ENCODE measurements at regions not wholly inside any gene's neighbourhood (a gene's known extent, or its start where the extent isn't known, plus 50 kb on each side); places are given as distances from the start of the nearest gene placed in this dataset.

GRCh38 chr13:21813110-21813509 lies 142.2 kb downstream of the FGF9 start:
- DNase-seq (ENCODE audit: low read depth) = no peak
- ChIA-PET POLR2A (no interaction called here), CTCF (no interaction called here)
- H3K36me3 ChIP-seq (ENCODE audit: control insufficient read depth, insufficient read depth, low read length) = no peaks in the 10 kb centered on the region
- H3K27me3 ChIP-seq (ENCODE audit: control insufficient read depth, insufficient read depth, low read length) = no peaks in the 10 kb centered on the region
- H3K4me3 ChIP-seq (ENCODE audit: low read depth, low read length) = no peak overlapping the region
- no peak for TF ChIP-seq CTCF (IDR thresholded peaks at IDR 0.05; ENCODE audit: insufficient read depth, low read depth, low read length)

GRCh38 chr13:21813844-21814243 lies 143.0 kb downstream of the FGF9 start:
- H3K27me3 ChIP-seq (ENCODE audit: control insufficient read depth, insufficient read depth, low read length) = no peaks in the 10 kb centered on the region
- TF ChIP-seq CTCF (IDR thresholded peaks at IDR 0.05; ENCODE audit: insufficient read depth, low read depth, low read length) = no peak
- POLR2A ChIA-PET = no interaction called here
- CTCF ChIA-PET = no interaction called here
- no peak overlapping the region for H3K4me3 ChIP-seq (ENCODE audit: low read depth, low read length)
- DNase-seq (ENCODE audit: low read depth) = no peak
- no peaks in the 10 kb centered on the region for H3K36me3 ChIP-seq (ENCODE audit: control insufficient read depth, insufficient read depth, low read length)

- ChIA-PET CTCF (no interaction called here), POLR2A (no interaction called here)
- DNase-seq (ENCODE audit: low read depth) = no peak
- Histone ChIP-seq H3K27me3 (ENCODE audit: control insufficient read depth, insufficient read depth, low read length) (no peaks in the 10 kb centered on the region), H3K4me3 (ENCODE audit: low read depth, low read length) (no peak overlapping the region), H3K36me3 (ENCODE audit: control insufficient read depth, insufficient read depth, low read length) (no peaks in the 10 kb centered on the region)
- no peak for TF ChIP-seq CTCF (IDR thresholded peaks at IDR 0.05; ENCODE audit: insufficient read depth, low read depth, low read length)
These were observed 143.7 kb downstream of the FGF9 start for GRCh38 chr13:21814604-21815003.

DNA sequence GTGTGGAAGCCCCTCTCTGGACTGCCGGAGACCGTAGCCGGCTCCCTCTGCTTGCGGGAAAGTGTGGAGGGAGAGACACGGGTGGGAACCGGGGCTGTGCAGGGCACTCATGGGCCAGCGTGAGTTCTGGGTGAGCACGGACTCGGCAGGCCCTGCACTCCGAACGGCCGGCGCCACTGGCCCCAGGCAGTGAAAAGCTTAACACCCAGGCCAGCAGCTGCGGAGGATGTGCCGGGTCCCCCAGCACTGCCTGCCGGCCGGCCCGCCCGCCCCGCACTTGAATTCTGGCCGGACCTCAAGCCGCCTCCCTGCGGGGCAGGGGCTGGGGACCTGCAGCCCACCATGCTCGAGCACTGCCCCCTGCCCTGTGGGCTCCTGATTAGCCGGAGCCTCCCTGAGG lies 147.0 kb downstream of the FGF9 start:
- H3K36me3 ChIP-seq (ENCODE audit: control insufficient read depth, insufficient read depth, low read length) = no peaks in the 10 kb centered on the region

GRCh38 chr13:21822029-21822428 lies 151.2 kb downstream of the FGF9 start:
- ChIA-PET CTCF (no interaction called here), POLR2A (no interaction called here)
- DNase-seq (ENCODE audit: low read depth) = no peak
- TF ChIP-seq CTCF (IDR thresholded peaks at IDR 0.05; ENCODE audit: insufficient read depth, low read depth, low read length) = no peak
- H3K36me3 ChIP-seq (ENCODE audit: control insufficient read depth, insufficient read depth, low read length) = no peaks in the 10 kb centered on the region
- H3K4me3 ChIP-seq (ENCODE audit: low read depth, low read length) = no peak overlapping the region
- no peaks in the 10 kb centered on the region for H3K27me3 ChIP-seq (ENCODE audit: control insufficient read depth, insufficient read depth, low read length)

More for the DNA sequence above, 147.0 kb downstream of the FGF9 start:
- DNase-seq (ENCODE audit: low read depth) = no peak
- CTCF ChIA-PET = no interaction called here
- no peaks in the 10 kb centered on the region for H3K27me3 ChIP-seq (ENCODE audit: control insufficient read depth, insufficient read depth, low read length)
- TF ChIP-seq CTCF (IDR thresholded peaks at IDR 0.05; ENCODE audit: insufficient read depth, low read depth, low read length) = no peak
- POLR2A ChIA-PET = no interaction called here
- no peak overlapping the region for H3K4me3 ChIP-seq (ENCODE audit: low read depth, low read length)

Measured in BJ (cell line).